ENCODE measurements at regions not wholly inside any gene's neighbourhood (a gene's known extent, or its start where the extent isn't known, plus 50 kb on each side); places are given as distances from the start of the nearest gene placed in this dataset.

DNA sequence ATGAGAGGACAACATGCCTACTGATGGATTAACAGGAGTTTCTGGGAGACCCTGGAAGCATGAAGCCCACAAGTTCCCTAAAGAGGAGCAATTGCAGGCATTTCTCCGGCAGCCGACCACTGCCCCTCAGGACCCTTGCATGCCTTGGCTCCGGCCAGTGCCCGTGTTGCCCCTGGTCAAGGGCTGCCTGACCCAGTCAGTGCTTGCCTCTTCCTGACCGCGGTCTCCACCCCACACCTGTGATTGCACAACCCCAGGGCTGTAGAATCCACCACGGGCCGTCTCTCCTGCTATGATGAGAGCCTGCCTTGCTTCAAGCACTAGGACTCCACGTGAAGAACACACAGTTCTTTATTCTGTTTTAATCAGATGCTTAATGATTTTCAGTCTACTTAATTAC, 127.5 kb downstream of the GLI2 start:
- no peak for DNase-seq (ENCODE audit: insufficient read length, low spot score)
- FAIRE-seq, result no peak

DNA sequence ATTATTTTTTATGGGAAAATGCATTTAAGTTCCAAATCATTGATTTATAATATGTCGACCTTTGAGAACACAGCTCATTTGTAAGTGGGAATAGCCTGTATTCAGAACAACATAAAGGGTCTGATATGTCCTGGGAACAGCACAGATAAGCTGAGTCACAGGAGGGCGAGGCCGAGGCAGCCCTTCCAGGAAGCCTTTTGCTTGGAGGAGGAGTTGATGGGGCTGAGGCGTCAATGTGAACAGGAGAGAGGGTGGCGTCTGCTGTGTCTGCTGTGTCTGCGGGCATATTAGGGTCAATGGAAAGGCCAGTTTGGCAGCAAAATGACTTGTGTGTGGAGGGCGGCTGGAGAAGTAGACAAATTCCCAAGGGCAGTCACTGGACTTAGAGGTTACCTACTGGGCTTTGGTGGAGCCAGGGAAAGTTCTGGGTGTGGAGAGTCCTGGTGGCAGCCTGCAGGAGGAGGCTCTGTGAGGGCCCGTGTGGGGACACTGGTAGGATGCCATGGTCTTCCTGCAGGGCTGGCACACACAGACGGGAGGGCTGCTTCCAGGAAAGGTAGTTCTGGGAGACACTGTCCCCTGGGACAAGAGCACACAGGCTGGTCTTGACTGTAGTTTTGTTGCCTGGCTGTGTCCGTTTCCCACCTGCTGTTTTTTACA, 128.1 kb downstream of the GLI2 start:
- DNase-seq (ENCODE audit: insufficient read length, low spot score) (no peak), FAIRE-seq (no peak)

DNA sequence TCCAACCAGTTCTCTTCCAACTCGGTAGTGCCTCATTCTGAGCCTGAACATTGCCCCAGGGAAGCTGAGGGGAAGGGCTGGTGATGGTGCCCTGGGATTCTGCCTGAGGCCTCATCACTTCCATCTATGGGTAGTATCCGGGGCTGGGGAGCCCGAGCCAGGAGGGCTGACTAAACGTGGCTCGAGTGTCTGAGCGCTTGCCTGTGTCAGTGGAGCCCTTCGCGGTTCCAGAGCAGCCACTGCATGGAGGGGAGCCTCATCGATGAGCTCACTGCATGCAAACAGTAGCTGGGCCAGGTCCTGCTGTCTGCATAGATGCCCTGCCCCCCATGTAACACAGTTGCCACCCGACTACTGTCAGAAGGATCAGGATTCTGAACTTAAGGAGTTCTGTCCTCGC, 129.3 kb downstream of the GLI2 start:
- FAIRE-seq, result no peak
- DNase-seq (ENCODE audit: insufficient read length, low spot score), result no peak

DNA sequence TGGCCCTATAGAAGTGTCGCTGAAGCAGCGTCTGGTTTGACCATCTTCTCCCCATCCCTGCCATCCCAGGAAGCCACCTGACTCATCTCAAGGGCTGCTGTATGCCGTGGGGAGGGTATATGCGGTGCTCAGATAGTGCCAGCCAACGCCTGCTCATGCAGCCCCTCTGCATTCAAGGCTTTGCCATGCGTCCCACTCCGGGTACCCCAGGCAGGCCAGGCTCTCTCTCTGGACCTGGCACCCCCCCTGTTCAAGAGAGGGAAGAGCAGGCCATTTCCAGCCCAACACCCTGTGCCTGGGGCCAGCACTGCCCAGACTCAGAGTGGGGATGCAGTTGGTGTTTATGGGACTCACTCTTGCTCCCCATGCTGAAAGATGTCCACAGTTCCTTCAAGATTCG, 130.0 kb downstream of the GLI2 start:
- FAIRE-seq, result no peak
- no peak for DNase-seq (ENCODE audit: insufficient read length, low spot score)

DNA sequence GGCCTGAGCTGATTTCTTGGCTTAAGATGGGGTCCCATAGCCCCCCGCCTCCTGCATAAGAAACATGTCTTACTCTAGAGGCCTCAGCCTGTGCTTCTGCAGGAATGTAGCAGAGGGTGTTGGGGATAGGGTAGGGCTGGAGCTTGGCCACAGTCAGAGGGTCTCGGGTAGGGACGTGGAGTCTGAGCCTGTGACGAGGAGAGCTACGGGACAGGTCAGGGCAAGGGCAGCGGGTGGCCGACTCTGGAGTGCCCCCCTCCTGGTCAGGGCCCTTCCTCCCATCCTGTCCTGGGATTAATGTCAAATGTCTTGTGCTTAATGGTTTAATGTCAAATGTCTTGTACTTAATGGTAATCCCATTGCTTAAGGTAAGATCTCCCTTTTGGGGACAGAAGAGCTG, 130.4 kb downstream of the GLI2 start:
- no peak for DNase-seq (ENCODE audit: insufficient read length, low spot score)
- FAIRE-seq, result no peak

DNA sequence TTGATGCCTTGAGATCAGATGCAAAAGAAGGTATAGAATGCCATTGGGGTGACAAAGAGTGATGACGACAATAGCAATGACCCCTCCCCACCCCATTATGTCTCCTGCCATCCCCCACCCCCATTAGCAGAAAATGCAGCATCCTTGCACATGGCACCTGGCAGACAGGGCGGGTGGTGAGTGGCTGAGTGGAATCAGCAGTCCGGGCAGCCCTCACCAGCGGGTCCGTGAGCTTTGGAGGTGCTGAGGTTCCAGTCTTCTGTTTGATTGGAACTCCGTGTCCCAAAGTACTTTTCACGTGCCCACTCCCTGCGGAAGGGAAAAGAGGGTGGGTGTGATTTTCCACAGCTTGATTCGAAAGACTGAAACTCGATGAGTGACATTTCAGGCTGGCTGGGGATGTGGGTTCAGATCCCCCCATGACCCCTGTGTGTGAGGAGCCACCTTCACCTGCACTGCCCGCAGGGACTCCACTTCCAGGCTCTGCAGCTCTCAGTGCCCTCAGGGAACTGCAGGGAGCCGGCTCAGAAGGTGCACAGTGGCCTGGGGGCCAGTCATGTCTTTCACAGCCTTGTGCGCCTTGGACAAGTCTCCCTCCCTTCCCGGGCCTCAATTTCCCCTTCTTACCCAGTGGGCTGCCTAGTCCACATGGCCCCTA, 130.9 kb downstream of the GLI2 start:
- DNase-seq (ENCODE audit: insufficient read length, low spot score) (no peak), FAIRE-seq (no peak)

DNA sequence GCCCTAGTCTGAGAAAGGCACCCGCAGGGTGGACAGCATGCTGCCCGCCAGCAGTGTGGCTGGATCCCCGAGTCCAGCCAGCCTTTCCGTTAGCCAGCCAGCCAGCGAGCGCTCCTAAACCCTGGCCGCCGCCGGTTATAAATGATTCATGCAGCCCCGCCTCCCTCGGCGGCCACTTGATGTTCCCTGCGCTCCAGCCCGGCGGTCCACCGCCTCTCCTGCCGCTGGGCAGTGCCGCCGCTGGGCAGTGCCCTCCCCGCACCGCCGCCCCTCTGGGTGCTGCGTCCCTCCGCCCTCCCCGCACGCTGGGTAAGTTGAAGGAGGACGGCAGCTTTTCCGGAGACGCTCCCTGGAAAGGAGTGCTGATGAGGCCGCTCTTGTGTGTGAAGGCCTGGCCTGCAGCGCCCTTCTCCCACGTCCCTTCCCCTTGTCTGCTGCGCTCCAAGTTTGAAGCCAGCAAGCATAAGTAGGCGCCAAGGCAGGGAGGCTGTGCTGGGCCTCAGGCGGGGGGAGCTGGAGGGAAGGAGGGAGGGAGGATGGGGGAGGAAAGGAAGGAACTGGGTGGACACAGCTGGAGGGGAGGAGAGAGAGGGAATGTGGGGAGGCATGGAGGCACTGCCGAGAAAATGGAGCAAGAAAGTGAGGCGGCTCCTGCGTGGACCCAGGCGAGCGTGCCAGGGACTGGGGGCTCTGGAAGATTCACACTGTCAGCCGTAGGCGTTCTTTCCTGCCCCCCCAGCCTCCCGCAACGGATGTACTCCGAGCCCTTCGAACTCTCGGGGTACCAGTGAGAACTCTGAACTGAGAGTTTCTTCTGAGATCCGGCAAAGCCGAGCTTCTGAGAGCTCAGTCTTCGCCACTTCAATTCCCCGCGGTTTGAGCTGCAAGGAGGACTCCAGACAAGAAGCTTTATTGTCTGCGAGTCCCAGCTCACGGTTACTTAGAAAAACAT, 131.9 kb downstream of the GLI2 start:
- DNase-seq (ENCODE audit: insufficient read length, low spot score), result peak; percentile 68
- peak; percentile 80 for FAIRE-seq

DNA sequence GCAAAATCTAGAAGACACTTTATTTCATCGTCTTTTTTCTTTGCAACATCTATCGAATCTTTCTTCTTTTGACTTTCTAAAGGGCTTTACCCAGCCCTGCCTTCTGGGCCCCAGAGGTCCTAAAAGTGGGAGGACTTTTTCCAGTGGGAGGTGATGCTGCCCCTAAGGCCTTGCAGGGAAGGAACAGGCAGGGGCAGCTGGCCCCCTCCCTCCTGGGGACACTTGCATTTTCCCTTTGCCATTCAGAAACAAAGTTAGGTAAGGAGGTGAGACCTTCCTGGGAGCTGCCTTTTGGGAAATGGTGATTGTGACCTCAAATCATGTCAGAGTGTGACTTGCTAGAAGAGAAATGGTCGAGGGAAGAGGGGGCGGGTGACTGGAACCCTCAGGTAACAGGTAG, 132.7 kb downstream of the GLI2 start:
- FAIRE-seq (no peak), DNase-seq (ENCODE audit: insufficient read length, low spot score) (no peak)

DNA sequence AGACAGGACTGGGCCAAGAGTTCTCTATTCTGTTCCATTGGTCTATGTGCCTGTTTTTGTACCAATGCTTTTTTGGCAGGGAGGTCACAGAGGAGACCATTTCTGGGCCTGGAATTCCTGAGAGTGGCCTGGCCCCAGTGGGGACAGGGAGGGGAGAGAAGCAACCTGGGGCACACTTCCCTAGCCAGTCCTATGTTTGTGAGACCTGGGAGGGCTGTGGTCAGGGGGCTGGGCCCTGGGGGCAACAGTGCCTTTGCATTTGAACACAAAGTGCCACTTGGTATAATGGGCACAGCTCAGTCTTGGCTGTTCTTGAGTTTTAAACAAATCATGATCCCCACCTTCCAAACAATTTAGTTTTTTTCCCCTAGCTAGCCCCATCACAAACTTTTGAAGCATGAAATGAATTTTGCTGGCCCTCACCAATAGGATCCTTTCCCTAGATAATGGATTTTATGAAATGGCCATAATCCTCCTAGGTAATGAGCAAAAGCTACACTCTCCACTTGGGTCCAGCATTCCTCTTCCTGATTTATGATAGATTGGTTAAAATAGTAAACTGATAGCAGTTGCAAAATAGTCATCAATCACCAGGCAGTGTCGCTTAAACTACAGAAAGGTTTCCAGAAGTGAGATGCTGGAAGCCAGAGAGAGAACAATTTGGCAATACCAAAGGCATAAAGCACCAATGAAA, 133.5 kb downstream of the GLI2 start:
- DNase-seq (ENCODE audit: insufficient read length, low spot score) (no peak), FAIRE-seq (no peak)

DNA sequence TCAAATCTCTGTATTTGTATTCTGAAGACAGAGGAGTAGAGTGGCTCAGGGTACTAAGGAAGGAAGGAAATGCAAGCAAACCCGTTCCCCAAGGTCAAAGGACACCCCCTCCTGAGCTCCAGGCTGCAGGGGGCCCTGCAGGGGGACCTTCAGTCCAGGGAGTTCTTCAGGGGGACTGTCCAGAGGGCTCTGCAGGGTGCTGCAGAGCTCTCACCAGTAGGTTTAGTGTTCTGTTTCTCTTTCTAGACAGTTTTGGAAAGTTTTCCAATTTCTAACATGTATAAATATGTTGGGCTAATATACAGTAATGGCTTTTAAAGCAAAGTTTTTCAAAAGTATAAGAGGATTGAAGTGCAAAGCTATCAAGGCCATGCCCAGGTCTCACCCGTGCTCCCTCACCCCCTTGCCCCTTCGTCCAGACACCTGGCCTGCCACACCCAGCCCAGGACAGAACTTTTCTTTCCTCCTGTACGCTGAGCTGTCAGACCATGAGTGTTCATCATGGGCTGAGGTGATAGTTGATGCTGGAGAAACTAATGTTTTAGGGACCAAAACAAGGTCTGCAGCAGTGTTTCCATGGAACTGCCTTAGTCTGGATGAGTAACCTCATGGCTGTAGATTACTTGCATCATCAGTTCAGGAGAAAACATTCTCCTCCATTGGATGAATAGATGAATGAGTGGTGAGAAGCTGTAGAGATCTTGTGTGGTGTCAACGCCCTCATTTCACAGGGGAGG, 134.2 kb downstream of the GLI2 start:
- FAIRE-seq, result peak; percentile 84
- DNase-seq (ENCODE audit: insufficient read length, low spot score), result no peak

DNA sequence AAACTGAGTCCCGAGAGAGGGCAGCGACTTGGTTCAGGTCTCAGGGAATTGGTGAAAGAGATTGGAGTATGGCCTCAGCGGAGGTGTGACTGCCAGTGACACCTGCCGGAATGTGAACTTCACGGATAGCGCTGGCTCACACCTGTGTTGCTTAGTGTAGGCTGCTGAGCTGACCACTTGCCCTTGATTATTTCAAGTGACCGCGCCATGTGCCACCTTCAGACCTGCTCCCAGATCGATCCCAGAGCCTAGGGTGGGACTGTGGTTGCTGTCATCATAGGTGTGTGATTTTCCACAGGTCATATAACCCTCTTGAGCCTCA, 134.8 kb downstream of the GLI2 start:
- no peak for DNase-seq (ENCODE audit: insufficient read length, low spot score)
- FAIRE-seq, result no peak

DNA sequence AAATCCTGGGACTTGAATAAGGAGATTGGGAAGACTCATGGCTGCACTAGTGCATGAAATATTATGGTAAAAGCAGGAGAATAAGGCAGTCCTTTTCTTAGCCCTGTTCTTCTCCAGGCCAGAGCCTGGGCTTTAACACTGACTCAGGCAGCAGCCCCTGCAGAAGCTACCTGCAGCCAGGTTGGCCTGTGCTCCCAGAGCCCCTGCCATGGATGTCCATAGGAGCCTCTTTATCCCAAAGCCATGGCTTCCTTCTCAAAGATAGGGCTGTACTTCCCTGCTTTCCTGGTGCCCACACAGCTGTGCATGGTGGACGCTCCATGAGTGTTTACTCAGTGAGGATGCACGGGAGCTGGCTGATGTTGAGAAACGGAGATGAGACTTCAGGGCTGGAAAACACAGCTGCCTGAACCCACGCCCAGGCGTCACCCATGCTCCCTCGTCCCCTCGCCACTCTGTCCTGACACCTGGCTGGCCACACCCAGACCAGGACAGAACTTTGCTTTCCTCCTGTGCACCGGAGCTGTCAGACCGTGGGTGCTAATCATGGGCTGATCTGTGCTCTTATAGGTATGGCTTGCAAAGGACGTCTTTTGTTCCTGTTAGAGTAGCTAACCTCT, 135.5 kb downstream of the GLI2 start:
- DNase-seq (ENCODE audit: insufficient read length, low spot score), result no peak

DNA sequence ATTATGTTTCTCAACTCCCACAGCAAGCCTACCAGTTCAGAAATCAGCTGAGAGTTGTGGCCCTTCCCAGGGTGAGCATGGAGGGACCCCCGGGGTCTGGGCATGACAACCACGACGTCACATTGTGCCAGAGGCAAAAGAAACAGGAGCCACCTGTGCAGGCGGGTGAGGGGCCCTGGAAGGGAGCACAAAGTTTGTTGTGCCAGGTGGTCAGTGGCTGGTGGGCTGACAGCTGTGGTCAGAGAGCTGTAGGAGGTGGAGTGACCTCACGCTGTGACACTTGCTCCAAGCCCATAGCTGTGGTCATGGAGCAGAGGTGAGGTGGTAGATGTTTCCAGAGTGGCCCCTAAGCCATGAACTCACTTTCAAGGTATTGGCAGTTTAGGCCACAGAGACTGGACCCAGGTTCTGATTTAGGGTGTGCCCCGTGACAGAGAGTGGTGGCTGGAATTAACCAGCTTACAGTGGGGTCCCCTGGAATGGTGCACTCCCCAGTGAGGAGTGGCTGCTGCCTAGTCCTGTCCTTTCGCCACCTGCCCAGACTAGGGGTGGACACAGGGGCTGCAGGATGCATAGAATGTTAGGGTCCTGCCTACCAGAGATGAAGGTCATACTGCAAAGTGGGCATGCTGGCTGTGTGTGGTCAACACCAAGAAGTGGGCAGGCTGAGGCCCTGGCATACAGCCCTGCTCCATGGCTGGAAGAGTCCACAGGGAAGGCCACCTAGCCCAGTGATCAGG, 136.4 kb downstream of the GLI2 start:
- FAIRE-seq (no peak), DNase-seq (ENCODE audit: insufficient read length, low spot score) (no peak)

More for the DNA sequence above, 135.5 kb downstream of the GLI2 start:
- no peak for FAIRE-seq

DNA sequence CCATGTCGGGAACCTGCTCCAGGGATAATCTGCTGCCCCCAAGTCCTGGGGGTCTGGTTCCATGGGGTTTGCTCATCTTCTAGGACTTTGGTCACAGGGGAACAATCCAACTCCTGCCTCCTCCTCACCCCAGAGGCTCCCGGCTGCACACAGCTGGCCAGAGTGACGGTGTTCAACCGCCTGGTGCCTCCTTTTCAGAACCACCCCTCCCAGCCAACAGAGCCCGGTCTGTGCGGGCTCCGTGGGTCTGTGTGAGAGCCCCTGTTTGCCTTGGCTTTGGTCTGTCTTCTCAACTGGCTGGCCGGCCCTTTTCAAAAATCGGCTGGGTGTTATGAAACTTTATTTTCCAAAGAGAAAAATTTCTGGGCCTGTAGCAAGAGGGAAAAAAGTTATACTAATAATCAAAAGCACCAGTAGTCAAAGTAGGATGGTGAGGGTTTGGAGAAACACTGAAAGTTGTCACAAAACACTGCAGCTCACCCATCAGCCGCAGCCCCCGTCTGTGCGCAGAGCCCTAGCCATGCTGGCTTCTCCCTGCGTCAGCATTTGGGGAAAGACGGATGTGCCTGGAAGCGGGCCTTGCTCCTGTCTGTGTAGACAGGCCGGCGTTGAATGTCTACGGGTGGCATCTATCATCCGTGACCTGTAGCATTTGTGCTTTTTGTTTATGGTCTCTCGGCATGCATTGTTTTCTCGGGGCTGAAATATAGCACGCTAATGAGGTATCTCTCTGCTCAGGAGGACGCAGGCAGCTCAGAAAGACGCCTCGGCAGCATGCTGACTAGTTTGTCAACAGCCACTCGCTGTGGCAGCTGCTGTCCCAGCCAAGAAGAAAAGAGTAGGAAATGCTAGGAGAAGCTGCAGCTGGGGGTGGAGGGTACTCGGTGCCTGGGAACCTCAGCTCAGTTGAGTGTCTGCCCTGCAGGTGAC, 138.6 kb downstream of the GLI2 start:
- DNase-seq (ENCODE audit: insufficient read length, low spot score) (no peak), FAIRE-seq (no peak)

DNA sequence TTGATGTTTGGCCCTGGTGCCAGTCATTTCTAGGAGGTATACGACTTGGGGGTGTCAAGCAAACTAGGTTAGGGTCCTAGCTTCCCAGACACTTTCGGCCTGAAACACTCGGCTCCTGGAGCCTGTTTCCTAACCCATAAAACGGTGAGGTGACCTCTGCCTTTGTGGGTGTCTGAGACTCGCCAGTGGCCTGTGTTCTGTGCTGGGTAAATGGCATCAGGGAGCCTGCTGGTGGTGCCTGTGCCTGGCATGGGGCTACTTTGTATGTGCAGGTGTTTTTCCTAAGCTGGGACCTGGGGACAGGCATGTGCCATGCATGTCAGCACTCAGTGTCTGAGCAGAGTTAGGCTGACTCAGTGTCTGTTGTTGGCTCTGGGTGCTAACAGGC, 139.2 kb downstream of the GLI2 start:
- FAIRE-seq (no peak), DNase-seq (ENCODE audit: insufficient read length, low spot score) (no peak)

DNA sequence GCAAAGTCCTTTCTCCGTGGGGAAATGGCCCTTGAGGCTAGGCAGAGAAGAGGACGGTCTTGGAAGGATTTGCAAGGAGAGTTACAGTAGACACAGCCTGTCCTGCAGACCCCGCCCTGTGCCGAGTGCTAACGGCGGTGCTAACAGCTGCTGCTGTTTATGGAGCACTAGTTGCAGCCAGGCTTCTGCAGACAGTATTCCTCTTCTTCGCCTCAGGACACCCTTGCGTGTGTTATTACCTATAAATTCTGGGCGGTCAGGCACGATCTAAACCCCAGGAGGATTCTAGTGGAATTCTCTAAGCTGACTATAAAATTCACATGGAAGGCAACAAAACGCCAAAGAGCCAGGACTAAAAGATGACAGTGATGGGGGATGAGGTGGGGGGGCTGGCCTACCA, 139.8 kb downstream of the GLI2 start:
- FAIRE-seq (no peak), DNase-seq (ENCODE audit: insufficient read length, low spot score) (no peak)

DNA sequence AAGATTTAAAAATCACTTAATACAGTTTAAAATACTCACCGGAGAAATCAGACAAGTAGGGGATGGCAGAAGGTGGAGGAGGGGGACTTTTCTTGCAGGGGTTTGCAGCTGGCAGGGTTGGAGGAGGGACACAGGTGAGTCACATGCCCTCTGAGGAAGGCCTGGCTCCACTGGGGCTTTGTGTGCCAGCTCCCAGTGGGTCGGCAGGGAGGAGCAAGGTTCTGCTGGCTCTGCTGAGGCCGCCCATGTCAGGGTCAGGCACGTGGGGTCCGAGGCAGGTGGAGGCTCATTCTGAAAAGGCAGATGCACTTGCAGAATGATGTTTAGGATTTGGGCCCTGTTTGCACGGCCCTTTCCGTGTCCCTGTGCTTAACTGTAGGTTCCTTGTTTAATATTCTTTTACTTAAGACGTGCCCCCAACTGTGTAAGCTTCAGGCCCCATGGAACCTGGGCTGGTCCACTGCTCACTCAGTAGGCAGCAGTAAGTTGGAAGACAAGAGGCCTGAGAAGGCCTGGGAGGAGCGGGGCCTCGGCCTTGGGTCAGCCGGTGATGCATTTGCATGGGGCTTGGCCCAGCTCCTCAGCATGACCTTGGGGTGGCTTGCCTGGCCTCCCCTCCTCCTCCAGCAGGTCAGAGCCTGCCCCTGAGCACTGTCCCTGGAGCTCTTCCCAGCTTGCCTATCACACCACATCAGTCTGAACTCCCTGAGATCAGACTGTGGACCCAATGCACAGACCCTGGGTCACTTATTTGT, 141.0 kb downstream of the GLI2 start:
- DNase-seq (ENCODE audit: insufficient read length, low spot score), result no peak
- FAIRE-seq, result no peak

DNA sequence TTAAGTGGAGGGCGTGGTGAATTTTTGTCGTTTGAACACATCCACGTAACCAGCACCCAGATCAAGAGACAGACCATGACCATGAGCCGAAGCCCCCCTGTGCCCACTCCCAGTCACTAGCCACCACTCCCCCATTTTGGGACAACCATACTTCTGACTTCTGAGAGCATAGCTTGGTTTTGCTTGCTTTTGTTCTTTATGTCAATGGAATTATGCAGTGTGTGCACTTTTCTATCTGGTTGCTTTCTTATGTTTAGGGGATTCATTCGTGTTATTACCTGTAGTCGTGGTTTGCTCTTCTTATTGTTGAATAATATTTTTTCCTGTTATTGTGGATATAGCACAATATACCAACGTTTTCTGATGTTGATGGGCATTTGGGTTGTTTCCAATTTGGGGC, 141.7 kb downstream of the GLI2 start:
- no peak for DNase-seq (ENCODE audit: insufficient read length, low spot score)
- no peak for FAIRE-seq

Data from HTR-8/SVneo (cell line).